AG04450 (cell line): ENCODE measurements at regions not wholly inside any gene's neighbourhood (a gene's known extent, or its start where the extent isn't known, plus 50 kb on each side); places are given as distances from the start of the nearest gene placed in this dataset.

Experiments used
- CTCF ChIA-PET: fragments of 300-600, 350-600 bp; formaldehyde crosslinking; extraction: SDS; loops from one replicate; lab custom pipeline; 2022; ENCODE audit warnings: antibody characterized with exemption, inconsistent platforms; lab: Charles Lee
- POLR2A ChIA-PET: fragments of 350-600 bp; formaldehyde crosslinking; extraction: SDS; loops from one replicate; lab custom pipeline; 2021; ENCODE audit warnings: antibody characterized with exemption, inconsistent platforms; lab: Yijun Ruan, JAX
- DNase-seq: peaks from one replicate; pipeline ENCODE4 v3.0.0-alpha.2; 2011; ENCODE audit warnings: low read depth, low spot score
- H3K27ac ChIP-seq: one replicate; pipeline ENCODE4 v1.5.1; 2012; ENCODE audit warnings: low read depth, low read length, control low read depth
- H3K27me3 ChIP-seq: one replicate; pipeline ENCODE4 v1.6.0; 2012; ENCODE audit warnings: low read length; ENCODE audit not compliant: control insufficient read depth, insufficient read depth
- H3K4me3 ChIP-seq: 2 replicates; pipeline ENCODE4 v1.5.1; 2011; ENCODE audit warnings: mild to moderate bottlenecking, low read depth, low read length, control low read depth
- H3K9me3 ChIP-seq: 2 replicates; pipeline ENCODE4 v1.5.1; 2012; ENCODE audit warnings: low read length; ENCODE audit not compliant: control insufficient read depth, insufficient read depth
- CTCF ChIP-seq: IDR thresholded peaks from 2 replicates; pipeline ENCODE4 v1.5.1; 2011; ENCODE audit warnings: low read depth, low read length, control low read depth, inconsistent platforms

GRCh38 chr6:95959261-95959660 is 56.5 kb upstream of the FUT9 start:
- no peak overlapping the region for H3K27ac ChIP-seq
- no peaks in the 10 kb centered on the region for H3K9me3 ChIP-seq
- no peak for DNase-seq
- TF ChIP-seq CTCF: no peak
- H3K27me3 ChIP-seq: no peaks in the 10 kb centered on the region
- POLR2A ChIA-PET: no interaction called here
- CTCF ChIA-PET: interaction anchor here (1.0 kb wide), 1 partner anchor 47 kb away, joined by 3 read pairs; no protein-coding TSS in a partner anchor
- no peak overlapping the region for H3K4me3 ChIP-seq
